Upper lobe of left lung (tissue), 6 donors: ENCODE measurements at regions not wholly inside any gene's neighbourhood (a gene's known extent, or its start where the extent isn't known, plus 50 kb on each side); places are given as distances from the start of the nearest gene placed in this dataset.

Source experiments
- ATAC-seq, 2 donors: fragments of 200-7000 bp; cut with Tn5 transposase; one replicate each; pipeline ENCODE4 v1.9.1; 2022; ENCODE audit warnings: mild to moderate bottlenecking in 2 of 2, moderate library complexity in 2 of 2; ENCODE audit not compliant: low FRiP score in 2 of 2
- DNase-seq, 2 donors: peaks; one replicate each; pipeline ENCODE4 v3.0.0-alpha.2; 2019 to 2020
- H3K27ac ChIP-seq, 4 donors: fragments of 200-600 bp; sonication (generic); one replicate each; pipeline ENCODE4 v1.5.1; 2016 to 2019
- H3K27me3 ChIP-seq, 4 donors: fragments of 200-600 bp; sonication (generic); one replicate each; pipeline ENCODE4 v1.5.1; 2017 to 2019
- H3K36me3 ChIP-seq, 4 donors: fragments of 200-600 bp; sonication (generic); one replicate each; pipeline ENCODE4 v1.5.1; 2016 to 2019
- H3K4me1 ChIP-seq, 4 donors: fragments of 200-600 bp; sonication (generic); one replicate each; pipeline ENCODE4 v1.5.1; 2018 to 2019
- H3K4me3 ChIP-seq, 4 donors: fragments of 200-600 bp; sonication (generic); one replicate each; pipeline ENCODE4 v1.5.1; 2017 to 2019; ENCODE audit warnings: mild to moderate bottlenecking in 2 of 4, moderate library complexity in 1 of 4
- H3K9me3 ChIP-seq, 4 donors: fragments of 200-600 bp; sonication (generic); one replicate each; pipeline ENCODE4 v1.5.1; 2018 to 2019
- CTCF ChIP-seq, 6 experiments: fragments of 450-650 bp in 4 of 6; fragments of 200-600 bp in 2 of 6; sonication (generic) in 2 of 6; IDR thresholded peaks; one replicate each; pipeline ENCODE4 v1.5.1; 2016 to 2019; ENCODE audit warnings: antibody characterized with exemption in 6 of 6
- EP300 ChIP-seq, 4 donors: sonication (generic); formaldehyde crosslinking; IDR thresholded peaks; one replicate each; pipeline ENCODE4 v1.5.1; 2017; ENCODE audit warnings: antibody characterized with exemption in 4 of 4, control low read depth in 2 of 4
- POLR2A ChIP-seq, 4 donors: fragments of 450-650 bp; IDR thresholded peaks; one replicate each; pipeline ENCODE4 v1.5.1; 2016 to 2017; ENCODE audit warnings: antibody characterized with exemption in 4 of 4, mild to moderate bottlenecking in 2 of 4
- POLR2AphosphoS5 ChIP-seq, 2 donors: sonication (generic); formaldehyde crosslinking; IDR thresholded peaks; one replicate each; pipeline ENCODE4 v1.5.1; 2017; ENCODE audit warnings: antibody characterized with exemption in 2 of 2
- WGBS, 2 donors: methylation state at CpG; one replicate each; pipeline ENCODE4 v1.1.5; 2017 to 2018; 5-methylcytosine and 5-hydroxymethylcytosine counted together
- donor health status: DM: no; HTN: no; CAD: no; lungs with moderate emphysema.
- donor health status: DM: no; HTN: yes; CAD: no; lungs with severe emphysema.

GRCh38 chr7:138228119-138228518 lies 151.9 kb downstream of the AKR1D1 start:
- Histone ChIP-seq H3K27ac (no peak overlapping the region), H3K9me3 (peaks cover 0 to under 1% (median 0%) of the 10 kb centered on the region in 4 donors), H3K36me3 (no peaks in the 10 kb centered on the region), H3K4me1 (no peaks in the 10 kb centered on the region), H3K27me3 (no peaks in the 10 kb centered on the region), H3K4me3 (no peak overlapping the region)
- 78 to 94% methylated on average over 7 of the region's 7 CpGs for WGBS, 2 donors
- DNase-seq (no peak), ATAC-seq (no peak)
- no peak for TF ChIP-seq EP300 (IDR thresholded peaks at IDR 0.05)
- no peak for TF ChIP-seq POLR2AphosphoS5 (IDR thresholded peaks at IDR 0.05)
- no peak for TF ChIP-seq CTCF (IDR thresholded peaks at IDR 0.05)
- no peak for TF ChIP-seq POLR2A (IDR thresholded peaks at IDR 0.05)

DNA sequence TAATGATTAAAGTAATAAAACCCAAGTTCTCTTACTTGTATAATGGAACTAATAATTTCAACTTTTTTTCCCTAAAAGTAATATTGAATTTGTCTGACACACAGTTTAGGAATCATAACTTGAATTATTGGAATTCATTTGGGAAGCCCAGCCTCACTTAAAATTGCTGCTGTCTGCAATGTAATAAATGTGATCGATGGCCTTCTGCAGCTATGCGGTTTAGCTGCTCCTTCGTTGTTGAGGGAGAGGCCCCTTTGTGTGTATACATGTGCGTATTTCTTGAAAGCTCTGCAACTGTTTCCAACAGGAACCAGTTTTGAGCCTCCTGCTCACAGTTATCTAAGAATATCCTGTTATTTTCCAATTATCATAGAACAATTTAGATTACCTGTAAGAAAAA lies 152.5 kb downstream of the AKR1D1 start:
- ATAC-seq (no peak), DNase-seq (no peak)
- 88 to 89% methylated on average over 4 of the region's 4 CpGs for WGBS, 2 donors
- Histone ChIP-seq H3K4me3 (no peak overlapping the region), H3K9me3 (peaks cover 0 to 3% (median 0%) of the 10 kb centered on the region in 4 donors), H3K27me3 (no peaks in the 10 kb centered on the region), H3K36me3 (no peaks in the 10 kb centered on the region), H3K27ac (no peak overlapping the region), H3K4me1 (no peaks in the 10 kb centered on the region)
- TF ChIP-seq EP300 (IDR thresholded peaks at IDR 0.05), result no peak
- no peak for TF ChIP-seq POLR2A (IDR thresholded peaks at IDR 0.05)
- TF ChIP-seq POLR2AphosphoS5 (IDR thresholded peaks at IDR 0.05), result no peak
- no peak for TF ChIP-seq CTCF (IDR thresholded peaks at IDR 0.05)

DNA sequence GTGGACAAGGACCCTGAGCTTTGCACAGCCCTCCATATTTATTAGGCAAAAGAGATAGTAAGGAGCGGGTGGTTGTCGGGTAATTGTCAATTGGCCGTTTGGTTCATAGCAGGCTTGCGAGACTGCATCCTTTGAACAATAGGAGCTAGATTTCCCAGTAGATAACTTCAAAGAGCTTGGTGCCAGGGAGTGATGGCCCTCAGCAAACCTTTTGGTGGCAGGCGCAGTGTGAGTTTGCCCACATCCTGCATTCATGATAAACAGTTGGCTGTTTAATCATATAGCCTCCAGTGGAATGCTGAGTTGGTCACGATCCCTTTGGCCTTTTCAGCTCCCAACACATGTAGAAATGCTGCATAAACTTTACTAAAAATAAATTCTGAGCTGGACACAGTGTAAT lies 156.9 kb downstream of the AKR1D1 start:
- H3K4me3 ChIP-seq, result no peak overlapping the region

GRCh38 chr7:138235207-138235606 lies 158.9 kb downstream of the AKR1D1 start:
- no peak for TF ChIP-seq POLR2AphosphoS5 (IDR thresholded peaks at IDR 0.05)
- TF ChIP-seq POLR2A (IDR thresholded peaks at IDR 0.05), result no peak
- no peak for TF ChIP-seq EP300 (IDR thresholded peaks at IDR 0.05)
- no peak for TF ChIP-seq CTCF (IDR thresholded peaks at IDR 0.05)
- WGBS, 2 donors, result 72 to 76% methylated on average over 3 of the region's 3 CpGs
- no peak for DNase-seq
- Histone ChIP-seq H3K4me3 (no peak overlapping the region), H3K27me3 (no peaks in the 10 kb centered on the region), H3K9me3 (peaks cover 0 to 11% (median 2%) of the 10 kb centered on the region in 4 donors), H3K36me3 (no peaks in the 10 kb centered on the region), H3K27ac (no peak overlapping the region), H3K4me1 (no peaks in the 10 kb centered on the region)
- no peak for ATAC-seq

More for the DNA sequence above, 156.9 kb downstream of the AKR1D1 start:
- DNase-seq (no peak), ATAC-seq (no peak)
- H3K27ac ChIP-seq, result no peak overlapping the region
- H3K36me3 ChIP-seq, result no peaks in the 10 kb centered on the region
- peaks cover 0 to 3% (median 0%) of the 10 kb centered on the region in 4 donors for H3K9me3 ChIP-seq
- no peak for TF ChIP-seq POLR2AphosphoS5 (IDR thresholded peaks at IDR 0.05)
- TF ChIP-seq EP300 (IDR thresholded peaks at IDR 0.05), result no peak
- no peak for TF ChIP-seq POLR2A (IDR thresholded peaks at IDR 0.05)
- no peak for TF ChIP-seq CTCF (IDR thresholded peaks at IDR 0.05)
- H3K4me1 ChIP-seq, result no peaks in the 10 kb centered on the region
- 82 to 92% methylated on average over 6 of the region's 6 CpGs for WGBS, 2 donors
- no peaks in the 10 kb centered on the region for H3K27me3 ChIP-seq

- WGBS, 2 donors, result 72 to 75% methylated on average over 5 of the region's 5 CpGs
- H3K9me3 ChIP-seq, result peaks cover 0 to 11% (median 2%) of the 10 kb centered on the region in 4 donors
- ATAC-seq (no peak), DNase-seq (no peak)
- H3K36me3 ChIP-seq, result no peaks in the 10 kb centered on the region
- no peak for TF ChIP-seq EP300 (IDR thresholded peaks at IDR 0.05)
- TF ChIP-seq CTCF (IDR thresholded peaks at IDR 0.05), result no peak
- TF ChIP-seq POLR2A (IDR thresholded peaks at IDR 0.05), result no peak
- no peak for TF ChIP-seq POLR2AphosphoS5 (IDR thresholded peaks at IDR 0.05)
- no peaks in the 10 kb centered on the region for H3K4me1 ChIP-seq
- no peak overlapping the region for H3K4me3 ChIP-seq
- no peaks in the 10 kb centered on the region for H3K27me3 ChIP-seq
- H3K27ac ChIP-seq, result no peak overlapping the region
Observed at GRCh38 chr7:138237995-138238394, 161.7 kb downstream of the AKR1D1 start.
